ENCODE measurements at regions not wholly inside any gene's neighbourhood (a gene's known extent, or its start where the extent isn't known, plus 50 kb on each side); places are given as distances from the start of the nearest gene placed in this dataset.
"Not testable (repeated sequence)": the region's sequence is repeated elsewhere in the genome, so short reads cannot be mapped to it uniquely, and the experiment has no call there.

- TF ChIP-seq UBTF (CRISPR knock-in tag; IDR thresholded peaks at IDR 0.05) (no peak), ZNF546 (CRISPR knock-in tag; conservative IDR thresholded peaks at IDR 0.05) (no peak), GTF3A (CRISPR knock-in tag; conservative IDR thresholded peaks at IDR 0.05) (no peak)
Measured at GRCh38 chr4:44965435-44966095, 239.2 kb upstream of the GNPDA2 start (continued).

GRCh38 chr4:44964086-44964485 is 237.7 kb upstream of the GNPDA2 start:
- peaks cover 94% of the 10 kb centered on the region for H3K9me3 ChIP-seq (ENCODE audit: low read length)
- DNase-seq (ENCODE audit: low spot score); H3K4me2 ChIP-seq (ENCODE audit: low read depth, low read length); H3K9ac ChIP-seq (ENCODE audit: insufficient read depth, low read depth, low read length); H2AFZ ChIP-seq (ENCODE audit: low read length); CTCF ChIA-PET (ENCODE audit: low intra/inter-chr PET ratio, low total read pairs); H3K4me1 ChIP-seq (ENCODE audit: insufficient read depth, low read length); BruUV-seq (replicated peaks); H3K79me2 ChIP-seq (ENCODE audit: insufficient read depth, low read length); intact Hi-C loops (cut with micrococcal nuclease; ENCODE audit: unreplicated experiment); FAIRE-seq; H3K4me3 ChIP-seq (replicated peaks in 1 of 3; ENCODE audit: insufficient read depth in 1 of 3, low read depth in 2 of 3, low read length in 3 of 3); H3K27me3 ChIP-seq (ENCODE audit: control insufficient read depth in 1 of 2, insufficient read depth in 2 of 2, low read length in 2 of 2); POLR2A ChIA-PET; ATAC-seq; in situ Hi-C loops (cut with HindIII; ENCODE audit: extremely low pct_ligation_motif_present, low pct_unique_long_range_greater_than_20kb); H3K27ac ChIP-seq (ENCODE audit: extremely low read length, insufficient read depth, low read length); H4K20me1 ChIP-seq (ENCODE audit: insufficient read depth, low read length); H3K36me3 ChIP-seq (replicated peaks in 1 of 2; ENCODE audit: control insufficient read depth in 1 of 2, insufficient read depth in 2 of 2, low read length in 2 of 2): not testable (repeated sequence)
- WGBS (ENCODE audit: low lambda C conversion rate): 1% methylated on average over 5 of the region's 5 CpGs

Measured in HepG2 (cell line).